GM06990 (cell line): ENCODE measurements at regions not wholly inside any gene's neighbourhood (a gene's known extent, or its start where the extent isn't known, plus 50 kb on each side); places are given as distances from the start of the nearest gene placed in this dataset.
"Not testable (repeated sequence)": the region's sequence is repeated elsewhere in the genome, so short reads cannot be mapped to it uniquely, and the experiment has no call there.

Experiments
- DNase-seq: peaks from one replicate; pipeline ENCODE4 v3.0.0-alpha.2; 2011; ENCODE audit not compliant: insufficient read length; ENCODE audit errors: extremely low read depth
- H3K27me3 ChIP-seq: replicated peaks from 2 replicates; pipeline ENCODE4 v1.6.0; 2011; ENCODE audit warnings: low read length; ENCODE audit not compliant: control insufficient read depth, insufficient read depth
- H3K36me3 ChIP-seq: 2 replicates; pipeline ENCODE4 v1.5.1; 2011; ENCODE audit warnings: low read length; ENCODE audit not compliant: control insufficient read depth, insufficient read depth
- H3K4me3 ChIP-seq: replicated peaks from 2 replicates; pipeline ENCODE4 v1.5.1; 2011; ENCODE audit warnings: low read depth, mild to moderate bottlenecking, control low read depth, low read length
- CTCF ChIP-seq: IDR thresholded peaks from 2 replicates; pipeline ENCODE4 v1.5.1; 2011; ENCODE audit warnings: low read length, control low read depth, mild to moderate bottlenecking, inconsistent platforms; ENCODE audit not compliant: insufficient read depth, poor library complexity, severe bottlenecking

DNA sequence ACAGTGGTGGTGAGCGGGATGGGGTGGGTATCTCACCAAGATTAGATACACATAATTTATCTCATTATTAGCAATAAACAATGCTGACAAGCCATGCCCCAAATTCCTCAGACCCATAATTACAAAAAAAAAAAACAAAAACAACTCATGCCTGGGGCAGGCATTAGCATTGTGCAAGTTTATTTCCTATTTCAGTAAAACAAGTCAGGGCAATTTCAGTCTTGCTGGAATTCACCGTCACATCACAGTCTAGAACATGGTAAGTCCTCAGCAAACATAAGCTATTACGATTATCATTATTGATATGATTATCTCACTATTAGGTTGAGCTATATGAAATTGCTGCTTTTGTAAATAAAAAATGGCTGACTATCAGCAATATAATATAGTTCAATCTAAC is 57.5 kb upstream of the GNAQ start:
- H3K36me3 ChIP-seq, result no peaks in the 10 kb centered on the region
- no peak for DNase-seq
- H3K4me3 ChIP-seq, result no peak overlapping the region
- TF ChIP-seq CTCF, result no peak
- H3K27me3 ChIP-seq, result no peaks in the 10 kb centered on the region

GRCh38 chr9:78088190-78088589 is 56.6 kb upstream of the GNAQ start:
- not testable (repeated sequence) for H3K36me3 ChIP-seq, DNase-seq

More at GRCh38 chr9:78088190-78088589, 56.6 kb upstream of the GNAQ start:
- not testable (repeated sequence) for H3K27me3 ChIP-seq, H3K4me3 ChIP-seq
